ENCODE measurements at regions not wholly inside any gene's neighbourhood (a gene's known extent, or its start where the extent isn't known, plus 50 kb on each side); places are given as distances from the start of the nearest gene placed in this dataset.

- H3K4me3 ChIP-seq (ENCODE audit: low read depth, low read length): no peak overlapping the region
- TF ChIP-seq CTCF (conservative IDR thresholded peaks at IDR 0.05; ENCODE audit: low read depth, low read length): no peak
- no peak for DNase-seq (ENCODE audit: low read depth)
Observed at GRCh38 chr2:128428415-128428814, 109.7 kb upstream of the HS6ST1 start.

GRCh38 chr2:128432423-128432822, 113.8 kb upstream of the HS6ST1 start:
- H3K4me3 ChIP-seq (ENCODE audit: low read depth, low read length): no peak overlapping the region
- no peak for TF ChIP-seq CTCF (conservative IDR thresholded peaks at IDR 0.05; ENCODE audit: low read depth, low read length)
- DNase-seq (ENCODE audit: low read depth): no peak

DNA sequence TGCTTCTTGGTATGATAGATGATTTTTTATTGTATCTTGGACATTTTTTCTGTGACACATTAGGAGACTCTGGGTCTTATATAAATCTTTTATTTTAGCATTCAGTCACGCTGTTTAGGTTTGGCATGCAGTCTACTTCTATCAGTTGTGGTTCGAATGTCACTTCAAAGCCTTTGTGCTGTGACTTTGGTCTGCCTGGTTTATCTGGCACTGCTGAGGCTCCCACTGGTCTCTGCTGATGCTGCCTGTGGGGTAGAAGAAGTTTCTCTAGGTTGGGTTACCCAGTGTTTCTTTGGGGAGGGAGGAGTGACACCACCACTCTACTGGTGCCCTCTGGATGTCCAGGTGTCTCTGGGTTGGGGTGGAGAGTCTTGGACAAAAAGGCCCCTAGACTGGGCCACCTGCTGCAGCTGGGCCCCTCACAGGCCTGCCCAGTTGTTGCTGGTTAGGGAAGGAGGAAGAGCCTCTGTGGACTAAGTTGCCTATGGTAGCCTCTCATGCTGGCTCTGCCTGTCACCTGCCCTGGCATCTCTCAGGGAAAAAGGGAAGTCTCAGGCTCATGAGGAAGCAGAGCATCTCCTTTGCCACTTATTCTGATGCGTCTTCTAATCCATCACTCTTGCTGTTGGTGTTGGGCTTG, 115.4 kb upstream of the HS6ST1 start:
- no peak overlapping the region for H3K4me3 ChIP-seq (ENCODE audit: low read depth, low read length)
- TF ChIP-seq CTCF (conservative IDR thresholded peaks at IDR 0.05; ENCODE audit: low read depth, low read length): no peak
- no peak for DNase-seq (ENCODE audit: low read depth)

DNA sequence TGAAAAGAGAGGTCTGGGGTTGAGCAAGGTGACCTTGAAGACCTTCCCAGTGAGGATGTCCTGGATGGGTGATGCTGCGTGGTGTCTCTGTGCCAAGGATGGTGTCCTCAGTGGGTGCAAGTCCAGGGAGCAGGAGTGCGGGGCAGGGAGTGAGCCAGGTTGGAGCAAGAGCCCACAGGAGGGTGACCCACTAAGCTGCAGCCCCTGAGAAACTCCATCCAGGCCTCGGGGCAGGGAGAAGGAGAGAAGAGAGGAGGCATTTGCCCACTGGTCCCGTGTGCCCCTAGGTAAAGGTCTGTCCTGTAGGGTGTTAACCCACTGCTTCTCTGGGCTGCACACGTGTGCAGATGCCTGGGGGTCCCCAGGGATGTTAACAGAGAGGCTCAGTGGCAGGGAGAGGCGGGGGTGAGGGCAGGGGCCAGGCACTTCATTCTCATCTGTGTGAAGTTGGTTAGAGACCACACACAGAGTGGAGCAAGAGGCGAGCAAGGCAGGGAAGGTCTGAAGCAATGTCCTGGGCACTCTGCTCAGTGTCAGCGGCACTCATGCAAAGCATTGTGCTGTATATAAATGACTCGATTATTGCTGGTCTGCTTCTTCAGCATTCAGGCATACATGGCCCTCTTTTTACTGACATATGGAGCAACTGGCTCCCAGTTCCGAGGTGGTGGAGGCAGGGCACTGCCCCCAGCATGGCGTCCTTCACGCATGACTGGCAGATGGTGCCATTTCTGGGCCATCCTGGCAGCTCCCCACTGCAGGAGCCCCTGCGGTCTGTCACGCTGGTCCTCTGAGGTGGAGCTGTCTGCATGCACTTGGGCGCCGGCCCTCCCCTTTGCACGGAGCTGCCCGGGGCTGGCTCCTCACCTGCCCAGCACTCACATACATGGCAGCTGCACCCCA, 117.2 kb upstream of the HS6ST1 start:
- TF ChIP-seq CTCF (conservative IDR thresholded peaks at IDR 0.05; ENCODE audit: low read depth, low read length): no peak
- no peak overlapping the region for H3K4me3 ChIP-seq (ENCODE audit: low read depth, low read length)
- DNase-seq (ENCODE audit: low read depth): no peak

- TF ChIP-seq CTCF (conservative IDR thresholded peaks at IDR 0.05; ENCODE audit: low read depth, low read length): no peak
- no peak for DNase-seq (ENCODE audit: low read depth)
- H3K4me3 ChIP-seq (ENCODE audit: low read depth, low read length): no peak overlapping the region
Observed at GRCh38 chr2:128436479-128437203, 118.0 kb upstream of the HS6ST1 start.

- no peak overlapping the region for H3K4me3 ChIP-seq (ENCODE audit: low read depth, low read length)
- no peak for TF ChIP-seq CTCF (conservative IDR thresholded peaks at IDR 0.05; ENCODE audit: low read depth, low read length)
- no peak for DNase-seq (ENCODE audit: low read depth)
Observed at GRCh38 chr2:128437204-128437565, 118.5 kb upstream of the HS6ST1 start.
